ENCODE measurements at regions not wholly inside any gene's neighbourhood (a gene's known extent, or its start where the extent isn't known, plus 50 kb on each side); places are given as distances from the start of the nearest gene placed in this dataset.

DNA sequence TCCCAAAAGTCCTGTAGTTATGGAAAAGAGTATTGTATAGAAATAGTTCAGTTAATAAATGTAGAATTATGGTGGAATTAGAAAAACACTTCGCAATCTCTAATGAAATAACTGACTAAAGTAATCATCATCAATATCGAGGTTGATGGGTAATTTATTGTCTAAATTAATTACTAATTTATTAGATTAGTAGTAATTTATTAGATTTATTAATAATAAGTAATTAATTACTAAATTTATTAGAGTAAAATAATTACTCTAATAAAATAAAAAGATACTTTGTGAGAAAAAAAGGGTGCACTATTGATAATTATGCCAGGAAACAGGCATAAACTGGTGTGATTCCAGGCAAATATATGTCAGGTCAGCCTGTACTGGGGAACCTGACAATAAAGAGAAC is 455.6 kb downstream of the AASDHPPT start:
- TF ChIP-seq, protein P1, sequence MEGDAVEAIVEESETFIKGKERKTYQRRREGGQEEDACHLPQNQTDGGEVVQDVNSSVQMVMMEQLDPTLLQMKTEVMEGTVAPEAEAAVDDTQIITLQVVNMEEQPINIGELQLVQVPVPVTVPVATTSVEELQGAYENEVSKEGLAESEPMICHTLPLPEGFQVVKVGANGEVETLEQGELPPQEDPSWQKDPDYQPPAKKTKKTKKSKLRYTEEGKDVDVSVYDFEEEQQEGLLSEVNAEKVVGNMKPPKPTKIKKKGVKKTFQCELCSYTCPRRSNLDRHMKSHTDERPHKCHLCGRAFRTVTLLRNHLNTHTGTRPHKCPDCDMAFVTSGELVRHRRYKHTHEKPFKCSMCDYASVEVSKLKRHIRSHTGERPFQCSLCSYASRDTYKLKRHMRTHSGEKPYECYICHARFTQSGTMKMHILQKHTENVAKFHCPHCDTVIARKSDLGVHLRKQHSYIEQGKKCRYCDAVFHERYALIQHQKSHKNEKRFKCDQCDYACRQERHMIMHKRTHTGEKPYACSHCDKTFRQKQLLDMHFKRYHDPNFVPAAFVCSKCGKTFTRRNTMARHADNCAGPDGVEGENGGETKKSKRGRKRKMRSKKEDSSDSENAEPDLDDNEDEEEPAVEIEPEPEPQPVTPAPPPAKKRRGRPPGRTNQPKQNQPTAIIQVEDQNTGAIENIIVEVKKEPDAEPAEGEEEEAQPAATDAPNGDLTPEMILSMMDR (IDR thresholded peaks at IDR 0.05 in 4 of 5, conservative IDR thresholded peaks at IDR 0.05 in 1 of 5), result no peak
- TF ChIP-seq POLR2A (IDR thresholded peaks at IDR 0.05), result no peak
